SU-DHL-6 (cell line): ENCODE measurements at regions not wholly inside any gene's neighbourhood (a gene's known extent, or its start where the extent isn't known, plus 50 kb on each side); places are given as distances from the start of the nearest gene placed in this dataset.

Source experiments
- H2AFZ ChIP-seq: fragments of 200-600 bp; sonication (generic); 2 replicates; pipeline ENCODE4 v1.6.1; 2014; ENCODE audit warnings: low read depth, mild to moderate bottlenecking, moderate library complexity, mixed read lengths, antibody characterized with exemption, low read length; ENCODE audit not compliant: severe bottlenecking
- H3F3A ChIP-seq: fragments of 200-600 bp; shearing (Covaris generic); 2 replicates; pipeline ENCODE4 v1.6.0; 2016; ENCODE audit warnings: antibody characterized with exemption, mild to moderate bottlenecking; ENCODE audit not compliant: insufficient read depth
- H3K27ac ChIP-seq: fragments of 200-600 bp; sonication (generic); 2 replicates; pipeline ENCODE4 v1.5.1; 2016; ENCODE audit warnings: low read depth, mild to moderate bottlenecking, low read length, moderate library complexity, mixed read lengths
- H3K27me3 ChIP-seq: fragments of 200-600 bp; sonication (generic), shearing (Covaris generic); 2 replicates; pipeline ENCODE4 v1.6.0; 2014; ENCODE audit warnings: mild to moderate bottlenecking, low read length
- H3K36me3 ChIP-seq: fragments of 200-600 bp; sonication (generic); 2 replicates; pipeline ENCODE4 v1.6.1; 2014; ENCODE audit warnings: mild to moderate bottlenecking, low read length, mixed read lengths
- H3K4me2 ChIP-seq: fragments of 300-600, 200-600 bp; shearing (Covaris generic), sonication (generic); 2 replicates; pipeline ENCODE4 v1.6.0; 2014; ENCODE audit warnings: low read length, low read depth, mild to moderate bottlenecking; ENCODE audit not compliant: poor library complexity, severe bottlenecking
- H3K4me3 ChIP-seq: fragments of 200-600 bp; sonication (generic); 2 replicates; pipeline ENCODE4 v1.5.1; 2014; ENCODE audit warnings: antibody characterized with exemption, low read length, mild to moderate bottlenecking, mixed read lengths; ENCODE audit not compliant: insufficient read depth, poor library complexity, severe bottlenecking
- H3K79me2 ChIP-seq: fragments of 200-600 bp; sonication (generic); 2 replicates; pipeline ENCODE4 v1.6.1; 2014; ENCODE audit warnings: mild to moderate bottlenecking, low read length, moderate library complexity; ENCODE audit not compliant: insufficient read depth
- H3K9ac ChIP-seq: fragments of 200-600 bp; sonication (generic); 2 replicates; pipeline ENCODE4 v1.7.0; 2014; ENCODE audit warnings: mild to moderate bottlenecking, low read length
- H3K9me2 ChIP-seq: fragments of 200-600 bp; sonication (generic); replicated peaks from 2 replicates; pipeline ENCODE4 v1.6.1; 2014; ENCODE audit warnings: low read length; ENCODE audit not compliant: insufficient read depth
- H3K9me3 ChIP-seq: fragments of 200-600 bp; sonication (generic); 2 replicates; pipeline ENCODE4 v1.6.1; 2014; ENCODE audit warnings: low read length, mixed read lengths; ENCODE audit not compliant: insufficient read depth
- H4K20me1 ChIP-seq: fragments of 200-600 bp; sonication (generic); 2 replicates; pipeline ENCODE4 v1.6.1; 2014; ENCODE audit warnings: low read depth, mild to moderate bottlenecking, antibody characterized with exemption, low read length, moderate library complexity, mixed read lengths
- EZH2phosphoT487 ChIP-seq: fragments of 200-600 bp; sonication (generic), shearing (Covaris generic); conservative IDR thresholded peaks from 2 replicates; pipeline ENCODE4 v1.6.1; 2018; ENCODE audit warnings: mild to moderate bottlenecking, antibody characterized with exemption, low read length, moderate library complexity, mixed read lengths
- TF ChIP-seq, protein P1 (sequence below): fragments of 200-600 bp; sonication (generic); IDR thresholded peaks from one replicate; pipeline ENCODE4 v1.5.1; 2017; ENCODE audit warnings: antibody characterized with exemption, mild to moderate bottlenecking, low read length, moderate library complexity; ENCODE audit not compliant: insufficient read depth, poor library complexity, severe bottlenecking

DNA sequence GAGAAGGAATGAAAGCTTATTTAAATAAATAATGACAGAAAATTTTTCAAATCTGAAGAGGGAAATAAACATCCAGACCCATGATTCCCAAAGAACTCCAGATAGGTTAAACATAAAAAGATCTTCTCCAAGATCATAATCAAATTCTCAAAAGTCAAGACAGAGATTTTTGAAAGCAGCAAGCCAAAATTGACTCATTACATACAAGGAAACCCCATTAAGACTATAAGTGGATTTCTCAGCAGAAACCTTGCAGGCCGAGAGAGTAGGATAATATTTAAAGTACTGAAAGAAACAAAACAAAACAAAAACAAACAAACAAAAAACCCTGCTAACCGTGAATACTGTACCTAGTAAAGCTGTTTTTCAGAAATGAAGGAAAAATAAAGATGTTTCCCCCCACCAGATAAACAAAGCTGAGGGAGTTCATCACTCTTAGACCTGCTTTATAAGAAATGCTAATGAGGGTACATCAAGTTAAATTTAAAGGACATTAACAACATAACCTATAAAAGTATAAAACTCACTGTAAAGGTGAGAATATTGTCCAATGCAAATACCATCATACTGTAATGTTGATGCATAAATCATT lies 412.2 kb downstream of the INSC start:
- no peak for TF ChIP-seq EZH2phosphoT487
- Histone ChIP-seq H4K20me1 (no peaks in the 10 kb centered on the region), H3K9me2 (no peaks in the 10 kb centered on the region), H3K36me3 (no peaks in the 10 kb centered on the region), H3K9me3 (no peaks in the 10 kb centered on the region), H3K27me3 (no peaks in the 10 kb centered on the region), H3K9ac (no peak overlapping the region), H3K4me2 (no peak overlapping the region), H3K4me3 (no peak overlapping the region), H3K79me2 (no peaks in the 10 kb centered on the region), H2AFZ (no peak overlapping the region), H3F3A (no peaks in the 10 kb centered on the region), H3K27ac (no peak overlapping the region)

DNA sequence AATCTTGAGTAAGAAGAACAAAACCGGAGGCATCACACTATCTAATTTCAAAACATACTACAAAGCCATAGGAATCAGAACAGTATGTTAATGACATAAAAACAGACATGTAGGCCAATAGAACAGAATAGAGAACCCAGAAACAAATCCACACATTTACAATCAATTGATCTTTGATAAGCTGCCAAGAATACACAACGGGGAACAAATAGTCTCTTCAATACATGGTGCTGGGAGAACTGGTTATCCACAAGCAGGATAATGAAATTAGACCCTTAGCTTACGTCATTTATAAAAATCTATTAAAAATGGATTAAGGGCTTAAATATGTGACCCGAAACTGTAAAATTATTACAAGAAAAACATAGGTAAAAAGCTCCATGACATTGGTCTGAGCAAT lies 417.7 kb downstream of the INSC start:
- no peaks in the 10 kb centered on the region for H3K9me2 ChIP-seq
- no peaks in the 10 kb centered on the region for H3K27me3 ChIP-seq
- H3K4me3 ChIP-seq = no peak overlapping the region
- no peak overlapping the region for H3K4me2 ChIP-seq
- H2AFZ ChIP-seq = no peak overlapping the region
- H3K9me3 ChIP-seq = no peaks in the 10 kb centered on the region
- no peak overlapping the region for H3K9ac ChIP-seq
- TF ChIP-seq, protein P1, sequence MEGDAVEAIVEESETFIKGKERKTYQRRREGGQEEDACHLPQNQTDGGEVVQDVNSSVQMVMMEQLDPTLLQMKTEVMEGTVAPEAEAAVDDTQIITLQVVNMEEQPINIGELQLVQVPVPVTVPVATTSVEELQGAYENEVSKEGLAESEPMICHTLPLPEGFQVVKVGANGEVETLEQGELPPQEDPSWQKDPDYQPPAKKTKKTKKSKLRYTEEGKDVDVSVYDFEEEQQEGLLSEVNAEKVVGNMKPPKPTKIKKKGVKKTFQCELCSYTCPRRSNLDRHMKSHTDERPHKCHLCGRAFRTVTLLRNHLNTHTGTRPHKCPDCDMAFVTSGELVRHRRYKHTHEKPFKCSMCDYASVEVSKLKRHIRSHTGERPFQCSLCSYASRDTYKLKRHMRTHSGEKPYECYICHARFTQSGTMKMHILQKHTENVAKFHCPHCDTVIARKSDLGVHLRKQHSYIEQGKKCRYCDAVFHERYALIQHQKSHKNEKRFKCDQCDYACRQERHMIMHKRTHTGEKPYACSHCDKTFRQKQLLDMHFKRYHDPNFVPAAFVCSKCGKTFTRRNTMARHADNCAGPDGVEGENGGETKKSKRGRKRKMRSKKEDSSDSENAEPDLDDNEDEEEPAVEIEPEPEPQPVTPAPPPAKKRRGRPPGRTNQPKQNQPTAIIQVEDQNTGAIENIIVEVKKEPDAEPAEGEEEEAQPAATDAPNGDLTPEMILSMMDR = no peak
- TF ChIP-seq EZH2phosphoT487 = no peak
- no peaks in the 10 kb centered on the region for H3K79me2 ChIP-seq
- no peaks in the 10 kb centered on the region for H4K20me1 ChIP-seq
- H3F3A ChIP-seq = no peaks in the 10 kb centered on the region
- H3K36me3 ChIP-seq = no peaks in the 10 kb centered on the region
- no peak overlapping the region for H3K27ac ChIP-seq

GRCh38 chr11:15534266-15534665 lies 419.5 kb downstream of the INSC start:
- no peak overlapping the region for H3K9ac ChIP-seq
- TF ChIP-seq, protein P1 = no peak
- TF ChIP-seq EZH2phosphoT487 = no peak
- H2AFZ ChIP-seq = no peak overlapping the region
- no peak overlapping the region for H3K4me3 ChIP-seq
- no peaks in the 10 kb centered on the region for H3K36me3 ChIP-seq
- H3K4me2 ChIP-seq = no peak overlapping the region
- no peak overlapping the region for H3K27ac ChIP-seq
- no peaks in the 10 kb centered on the region for H3K79me2 ChIP-seq
- H4K20me1 ChIP-seq = no peaks in the 10 kb centered on the region
- no peaks in the 10 kb centered on the region for H3K9me3 ChIP-seq
- no peaks in the 10 kb centered on the region for H3K27me3 ChIP-seq
- H3F3A ChIP-seq = no peaks in the 10 kb centered on the region
- no peaks in the 10 kb centered on the region for H3K9me2 ChIP-seq

DNA sequence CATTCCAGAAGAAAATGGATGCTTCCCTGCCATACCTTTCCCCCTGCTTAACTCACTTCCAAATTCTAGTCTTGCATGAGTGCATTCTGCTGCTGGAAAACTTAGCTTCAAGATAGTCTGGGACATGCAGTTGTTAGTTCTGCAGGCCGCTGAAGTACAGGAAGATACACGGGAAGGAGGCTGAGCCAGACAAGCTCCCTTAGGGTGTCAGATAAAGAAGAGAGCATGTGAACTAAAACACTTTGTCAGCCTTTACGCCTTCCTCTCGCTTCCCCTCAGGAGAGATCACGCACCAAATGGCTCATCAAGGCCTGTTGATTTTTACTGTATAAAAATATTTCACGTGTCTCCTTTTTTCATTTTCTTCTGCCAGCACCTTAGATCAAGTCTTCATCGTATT lies 420.7 kb downstream of the INSC start:
- Histone ChIP-seq H3K4me2 (no peak overlapping the region), H3F3A (no peaks in the 10 kb centered on the region), H3K27me3 (no peaks in the 10 kb centered on the region), H3K4me3 (no peak overlapping the region), H3K9me3 (no peaks in the 10 kb centered on the region), H2AFZ (no peak overlapping the region), H3K36me3 (no peaks in the 10 kb centered on the region), H3K79me2 (no peaks in the 10 kb centered on the region), H4K20me1 (no peaks in the 10 kb centered on the region), H3K27ac (no peak overlapping the region), H3K9me2 (no peaks in the 10 kb centered on the region), H3K9ac (no peak overlapping the region)
- no peak for TF ChIP-seq EZH2phosphoT487
- TF ChIP-seq, protein P1 = no peak
